ENCODE measurements at regions not wholly inside any gene's neighbourhood (a gene's known extent, or its start where the extent isn't known, plus 50 kb on each side); places are given as distances from the start of the nearest gene placed in this dataset.

DNA sequence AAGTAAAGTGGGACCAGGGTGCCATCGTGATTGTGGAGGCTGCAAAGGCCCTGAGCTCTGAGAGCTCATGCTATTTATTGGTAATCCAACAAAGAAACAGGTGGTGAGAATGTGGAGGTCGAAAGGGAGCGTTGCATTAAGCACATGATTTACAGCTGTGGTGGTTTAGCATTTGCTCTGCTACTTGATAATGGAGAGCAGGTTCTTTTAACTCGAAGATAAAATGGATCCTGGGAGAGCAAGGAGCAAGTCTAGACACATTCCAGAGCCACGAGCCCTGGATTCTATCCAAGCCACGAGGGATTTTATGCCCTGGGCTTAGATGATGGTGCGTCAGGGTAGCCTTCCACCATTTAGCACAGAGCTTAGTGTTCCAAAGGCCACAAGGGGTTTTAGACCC, 1710.1 kb upstream of the CDH9 start:
- TF ChIP-seq, protein P1, sequence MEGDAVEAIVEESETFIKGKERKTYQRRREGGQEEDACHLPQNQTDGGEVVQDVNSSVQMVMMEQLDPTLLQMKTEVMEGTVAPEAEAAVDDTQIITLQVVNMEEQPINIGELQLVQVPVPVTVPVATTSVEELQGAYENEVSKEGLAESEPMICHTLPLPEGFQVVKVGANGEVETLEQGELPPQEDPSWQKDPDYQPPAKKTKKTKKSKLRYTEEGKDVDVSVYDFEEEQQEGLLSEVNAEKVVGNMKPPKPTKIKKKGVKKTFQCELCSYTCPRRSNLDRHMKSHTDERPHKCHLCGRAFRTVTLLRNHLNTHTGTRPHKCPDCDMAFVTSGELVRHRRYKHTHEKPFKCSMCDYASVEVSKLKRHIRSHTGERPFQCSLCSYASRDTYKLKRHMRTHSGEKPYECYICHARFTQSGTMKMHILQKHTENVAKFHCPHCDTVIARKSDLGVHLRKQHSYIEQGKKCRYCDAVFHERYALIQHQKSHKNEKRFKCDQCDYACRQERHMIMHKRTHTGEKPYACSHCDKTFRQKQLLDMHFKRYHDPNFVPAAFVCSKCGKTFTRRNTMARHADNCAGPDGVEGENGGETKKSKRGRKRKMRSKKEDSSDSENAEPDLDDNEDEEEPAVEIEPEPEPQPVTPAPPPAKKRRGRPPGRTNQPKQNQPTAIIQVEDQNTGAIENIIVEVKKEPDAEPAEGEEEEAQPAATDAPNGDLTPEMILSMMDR (IDR thresholded peaks at IDR 0.05) = no peak
- no peak for TF ChIP-seq ZFX (IDR thresholded peaks at IDR 0.05; ENCODE audit: borderline replicate concordance)
- no peak overlapping the region for H3K27ac ChIP-seq

DNA sequence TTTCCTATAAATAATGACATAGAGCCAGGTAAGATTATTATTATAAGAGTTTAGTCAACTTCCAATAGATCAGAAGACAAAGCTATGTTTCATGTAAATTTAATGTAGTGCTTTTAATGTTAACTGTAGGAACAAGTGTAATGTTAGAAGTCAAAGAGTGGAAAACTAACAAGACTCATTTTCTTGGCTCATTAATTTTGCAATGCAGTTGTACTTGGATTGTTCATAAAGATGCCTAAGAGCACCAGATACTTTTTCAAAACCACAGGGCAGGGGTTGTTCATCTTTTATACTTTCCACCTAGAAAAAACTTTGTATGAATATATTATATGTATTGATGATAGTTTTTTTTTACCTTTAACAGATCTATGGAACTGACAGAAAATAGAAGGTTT, 1705.3 kb upstream of the CDH9 start:
- TF ChIP-seq, protein P1 (IDR thresholded peaks at IDR 0.05) = no peak
- TF ChIP-seq ZFX (IDR thresholded peaks at IDR 0.05; ENCODE audit: borderline replicate concordance) = no peak
- no peak overlapping the region for H3K27ac ChIP-seq

DNA sequence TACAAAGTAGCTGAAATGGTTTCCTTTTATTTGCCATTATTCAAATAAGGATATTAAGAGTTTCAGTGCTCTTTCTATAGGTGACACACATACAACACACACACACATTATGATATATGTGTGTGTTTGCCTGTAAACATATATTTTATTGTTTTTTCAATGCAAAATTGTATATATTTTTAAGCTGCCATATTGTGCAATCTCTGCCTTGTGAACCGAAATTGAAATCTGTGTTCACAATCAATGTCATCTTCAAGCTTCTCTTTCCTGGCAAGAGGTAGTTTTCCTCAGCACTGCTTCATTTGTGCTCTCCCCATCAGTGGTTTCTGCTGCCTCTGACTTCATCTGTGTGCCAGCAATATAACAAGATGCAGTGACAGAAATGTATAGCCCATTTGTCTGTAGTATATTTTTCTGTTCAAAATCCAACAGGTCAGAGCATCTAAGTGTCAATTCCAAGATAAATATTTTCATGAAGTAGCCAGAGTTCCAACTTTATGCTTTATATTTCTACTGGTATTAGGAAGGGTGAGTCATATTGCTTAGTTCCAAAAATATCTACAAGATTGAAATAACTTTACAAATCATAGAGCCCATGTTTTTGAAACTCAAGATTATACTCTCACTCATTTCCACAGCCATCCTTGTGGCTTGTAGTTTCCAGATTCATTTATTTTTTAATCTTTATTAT, 1704.8 kb upstream of the CDH9 start:
- TF ChIP-seq ZFX (IDR thresholded peaks at IDR 0.05; ENCODE audit: borderline replicate concordance) = no peak
- TF ChIP-seq, protein P1 (IDR thresholded peaks at IDR 0.05) = no peak

DNA sequence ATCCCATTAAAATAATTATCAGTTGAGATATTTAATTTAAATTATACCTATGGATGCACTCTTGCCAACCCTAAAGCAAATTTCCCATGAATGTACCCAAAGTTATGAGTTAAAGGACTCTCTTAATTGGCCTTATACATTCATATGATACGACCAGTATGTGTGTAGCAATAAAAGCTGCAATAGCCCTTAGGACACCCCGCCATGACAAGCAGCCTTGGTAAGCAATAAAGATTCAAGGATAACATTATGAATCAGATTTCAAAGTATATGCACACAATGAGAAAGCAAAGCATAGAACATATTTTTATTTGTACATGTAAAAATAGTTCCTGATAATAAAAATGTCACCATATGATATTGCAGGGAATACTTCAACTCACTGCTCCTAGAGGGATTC, 1699.3 kb upstream of the CDH9 start:
- no peak for TF ChIP-seq ZFX (IDR thresholded peaks at IDR 0.05; ENCODE audit: borderline replicate concordance)
- TF ChIP-seq, protein P1 (IDR thresholded peaks at IDR 0.05) = no peak
- H3K27ac ChIP-seq = no peak overlapping the region

More for the DNA sequence above, 1704.8 kb upstream of the CDH9 start:
- no peak overlapping the region for H3K27ac ChIP-seq

DNA sequence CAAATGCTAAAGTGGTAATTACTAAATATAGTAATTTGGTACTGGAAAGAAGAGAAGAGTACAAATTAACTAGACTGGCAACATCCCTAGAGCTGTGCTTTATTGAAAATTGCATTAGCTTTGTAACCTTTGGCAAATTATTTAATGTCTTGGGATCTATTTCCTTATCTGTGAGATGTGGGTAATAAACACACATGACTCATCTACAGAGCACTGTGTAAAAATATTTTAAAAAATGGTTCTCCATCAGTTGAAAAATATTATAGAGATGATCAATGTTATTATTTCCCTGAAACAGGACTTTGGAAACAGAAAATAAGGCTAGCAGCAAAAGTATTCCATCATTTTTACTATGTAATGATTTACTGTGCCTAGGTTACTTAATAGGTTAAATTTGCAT, 1698.8 kb upstream of the CDH9 start:
- no peak for TF ChIP-seq ZFX (IDR thresholded peaks at IDR 0.05; ENCODE audit: borderline replicate concordance)
- TF ChIP-seq, protein P1 (IDR thresholded peaks at IDR 0.05) = no peak
- no peak overlapping the region for H3K27ac ChIP-seq

DNA sequence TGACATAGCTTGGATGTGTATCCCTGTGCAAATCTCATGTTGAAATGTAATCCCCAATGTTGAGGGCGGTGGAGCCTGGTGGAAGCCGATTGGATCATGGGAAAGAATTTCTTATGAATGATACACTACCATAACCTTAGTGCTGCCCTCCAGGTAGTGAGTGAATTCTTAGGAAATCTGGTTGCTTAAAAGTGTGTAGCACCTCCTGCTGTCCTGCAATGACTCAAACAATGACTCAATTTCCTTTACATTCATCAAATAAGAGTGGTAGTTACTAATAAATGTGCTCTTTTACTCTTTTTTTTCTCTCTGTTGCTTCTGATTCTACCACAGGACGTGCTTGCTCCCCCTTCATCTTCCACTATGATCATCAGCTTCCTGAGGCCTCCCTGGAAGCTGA, 1696.0 kb upstream of the CDH9 start:
- no peak overlapping the region for H3K27ac ChIP-seq
- no peak for TF ChIP-seq ZFX (IDR thresholded peaks at IDR 0.05; ENCODE audit: borderline replicate concordance)
- TF ChIP-seq, protein P1 (IDR thresholded peaks at IDR 0.05) = no peak

DNA sequence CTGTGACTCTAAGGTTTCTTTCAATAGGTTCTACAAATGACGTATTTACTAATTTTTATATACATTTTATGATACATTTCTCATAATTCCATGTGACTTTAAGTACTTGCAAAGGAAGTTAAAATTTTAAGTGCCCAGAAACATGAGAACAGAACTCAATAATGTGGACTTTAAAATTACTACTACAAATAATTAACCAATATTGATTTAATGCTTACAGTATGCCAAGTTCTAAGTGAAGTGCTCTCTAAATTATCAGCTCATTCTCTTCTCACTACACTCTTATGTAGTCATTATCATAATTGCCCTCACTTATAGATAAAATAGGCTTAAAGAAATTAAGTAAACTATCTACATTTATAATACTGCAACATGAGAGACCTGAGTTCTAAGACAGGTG, 1690.7 kb upstream of the CDH9 start:
- no peak for TF ChIP-seq ZFX (IDR thresholded peaks at IDR 0.05; ENCODE audit: borderline replicate concordance)
- TF ChIP-seq, protein P1 (IDR thresholded peaks at IDR 0.05) = no peak
- H3K27ac ChIP-seq = no peak overlapping the region
